ENCODE measurements at regions not wholly inside any gene's neighbourhood (a gene's known extent, or its start where the extent isn't known, plus 50 kb on each side); places are given as distances from the start of the nearest gene placed in this dataset.

DNA sequence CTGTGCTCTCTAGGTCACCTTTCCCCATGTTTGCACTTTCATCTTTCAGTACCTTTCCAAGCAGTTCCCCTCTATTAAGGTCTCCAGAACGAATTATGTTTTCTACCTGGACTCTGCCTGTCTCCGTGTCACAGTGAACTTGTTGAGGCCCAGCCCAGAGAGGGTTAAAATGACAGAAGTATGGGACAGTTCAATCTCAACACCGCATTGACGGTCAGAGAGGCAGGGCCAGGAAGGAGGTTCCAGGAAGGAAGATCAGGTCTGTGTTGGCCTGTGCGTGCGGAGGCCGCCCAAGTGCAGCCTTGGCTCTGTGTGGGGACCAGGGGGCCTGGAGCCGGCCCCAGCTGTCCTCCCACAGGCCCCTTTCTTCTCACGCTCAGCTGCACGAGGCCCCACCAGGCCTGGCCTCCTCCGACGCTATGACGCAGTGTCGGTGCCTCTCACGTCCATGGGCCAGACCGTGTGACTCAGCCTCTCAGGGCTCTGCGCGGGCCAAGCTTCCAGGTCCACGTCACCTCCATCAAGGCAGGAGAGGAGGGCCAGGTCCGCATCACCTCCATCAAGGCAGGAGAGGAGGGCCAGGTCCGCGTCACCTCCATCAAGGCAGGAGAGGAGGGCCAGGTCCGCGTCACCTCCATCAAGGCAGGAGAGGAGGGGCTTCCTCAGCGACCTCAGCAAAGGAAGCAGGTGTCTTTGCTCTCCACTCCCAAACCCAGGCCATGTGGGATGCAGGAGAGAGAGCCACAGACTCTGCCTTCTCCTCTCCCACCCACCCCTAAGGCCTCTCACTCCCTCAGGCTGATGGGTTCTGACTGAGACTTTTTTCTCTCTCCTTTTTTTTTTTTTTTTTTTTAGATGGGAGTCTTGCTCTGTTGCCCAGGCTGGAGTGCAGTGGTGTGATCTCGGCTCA, 83.1 kb downstream of the CPN2 start:
- TF ChIP-seq CTCF (IDR thresholded peaks at IDR 0.05) (no peak), EZH2phosphoT487 (IDR thresholded peaks at IDR 0.05) (no peak), EZH2 (IDR thresholded peaks at IDR 0.05) (no peak)

Data from neural progenitor cell (in vitro differentiated cells).